Activated naive CD8-positive, alpha-beta T cell treated with anti-CD3 and anti-CD28 coated beads for 36 hours (primary cell): ENCODE measurements at regions not wholly inside any gene's neighbourhood (a gene's known extent, or its start where the extent isn't known, plus 50 kb on each side); places are given as distances from the start of the nearest gene placed in this dataset.
"Not testable (repeated sequence)": the region's sequence is repeated elsewhere in the genome, so short reads cannot be mapped to it uniquely, and the experiment has no call there.

Source experiments
- DNase-seq: peaks from one replicate; pipeline ENCODE4 v3.0.0; 2021
- H3K27ac Mint-ChIP-seq: one replicate; pipeline ENCODE4 v1.8.0; 2022; ENCODE audit warnings: mild to moderate bottlenecking, moderate library complexity, mixed read lengths
- H3K27me3 Mint-ChIP-seq: one replicate; pipeline ENCODE4 v1.8.0; 2022; ENCODE audit warnings: mild to moderate bottlenecking, mixed read lengths
- H3K36me3 Mint-ChIP-seq: one replicate; pipeline ENCODE4 v1.8.0; 2021; ENCODE audit warnings: mild to moderate bottlenecking, mixed read lengths
- H3K4me1 Mint-ChIP-seq: one replicate; pipeline ENCODE4 v1.8.0; 2021; ENCODE audit warnings: mixed read lengths
- H3K4me3 Mint-ChIP-seq: one replicate; pipeline ENCODE4 v1.8.0; 2022; ENCODE audit warnings: mild to moderate bottlenecking, moderate library complexity, mixed read lengths
- H3K9me3 Mint-ChIP-seq: one replicate; pipeline ENCODE4 v1.8.0; 2022; ENCODE audit warnings: mixed read lengths

DNA sequence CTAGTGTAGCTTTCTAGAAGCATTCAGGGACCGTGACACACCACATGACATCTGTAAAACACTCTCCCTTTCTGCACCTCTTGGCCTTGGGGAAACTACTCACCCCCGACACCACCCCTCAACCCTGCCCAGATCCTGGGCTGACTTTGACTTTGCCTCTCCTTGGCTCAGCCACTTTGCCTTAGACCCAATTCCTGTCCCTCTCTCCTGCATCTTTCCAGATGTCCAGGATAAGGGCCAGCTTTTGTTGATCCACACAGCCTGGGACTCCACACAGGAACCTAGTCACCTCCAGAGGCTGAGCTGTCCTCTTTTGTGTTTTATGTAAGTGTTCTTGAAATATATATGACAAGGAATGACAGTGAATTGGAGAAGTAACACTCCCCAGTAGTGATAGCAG lies 153.7 kb upstream of the PLXNC1 start:
- H3K9me3 Mint-ChIP-seq: peaks cover 5% of the 10 kb centered on the region
- no peaks in the 10 kb centered on the region for H3K27me3 Mint-ChIP-seq
- no peaks in the 10 kb centered on the region for H3K36me3 Mint-ChIP-seq
- no peak for DNase-seq
- no peak overlapping the region for H3K4me3 Mint-ChIP-seq
- no peak overlapping the region for H3K27ac Mint-ChIP-seq
- H3K4me1 Mint-ChIP-seq: no peaks in the 10 kb centered on the region

DNA sequence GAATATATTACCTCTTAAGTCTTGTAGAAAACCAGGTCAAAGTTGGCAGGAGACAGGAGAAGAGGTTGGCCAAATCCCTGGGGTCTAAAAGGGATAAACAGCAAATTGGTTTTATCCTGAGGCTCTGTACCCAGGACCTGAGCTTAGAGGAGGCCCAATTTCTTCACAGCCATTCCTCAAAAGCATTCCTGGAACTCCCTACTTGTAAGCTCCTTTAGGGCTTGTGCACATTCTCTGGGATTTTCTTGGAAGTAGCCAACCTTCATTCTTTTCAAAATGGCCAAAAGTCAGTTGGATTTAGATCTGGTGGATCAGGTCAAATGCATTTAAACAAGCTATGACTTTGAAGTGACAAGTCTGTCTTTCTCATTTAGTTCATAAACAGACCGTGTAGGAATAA lies 152.1 kb upstream of the PLXNC1 start:
- Mint-ChIP-seq H3K36me3 (no peaks in the 10 kb centered on the region), H3K4me3 (no peak overlapping the region), H3K9me3 (peaks cover 5% of the 10 kb centered on the region), H3K4me1 (no peaks in the 10 kb centered on the region), H3K27ac (no peak overlapping the region), H3K27me3 (no peaks in the 10 kb centered on the region)
- DNase-seq: no peak

- Mint-ChIP-seq H3K36me3 (peaks cover 5% of the 10 kb centered on the region), H3K27ac (no peak overlapping the region), H3K27me3 (no peaks in the 10 kb centered on the region), H3K9me3 (peaks cover 23% of the 10 kb centered on the region), H3K4me3 (no peak overlapping the region), H3K4me1 (no peaks in the 10 kb centered on the region)
- no peak for DNase-seq
Observed at GRCh38 chr12:94001691-94002090, 146.7 kb upstream of the PLXNC1 start.

GRCh38 chr12:94002925-94003324 lies 145.5 kb upstream of the PLXNC1 start:
- not testable (repeated sequence) for H3K36me3 Mint-ChIP-seq, H3K27ac Mint-ChIP-seq, H3K27me3 Mint-ChIP-seq, H3K4me3 Mint-ChIP-seq, H3K4me1 Mint-ChIP-seq, DNase-seq
- peaks cover 23% of the 10 kb centered on the region for H3K9me3 Mint-ChIP-seq

DNA sequence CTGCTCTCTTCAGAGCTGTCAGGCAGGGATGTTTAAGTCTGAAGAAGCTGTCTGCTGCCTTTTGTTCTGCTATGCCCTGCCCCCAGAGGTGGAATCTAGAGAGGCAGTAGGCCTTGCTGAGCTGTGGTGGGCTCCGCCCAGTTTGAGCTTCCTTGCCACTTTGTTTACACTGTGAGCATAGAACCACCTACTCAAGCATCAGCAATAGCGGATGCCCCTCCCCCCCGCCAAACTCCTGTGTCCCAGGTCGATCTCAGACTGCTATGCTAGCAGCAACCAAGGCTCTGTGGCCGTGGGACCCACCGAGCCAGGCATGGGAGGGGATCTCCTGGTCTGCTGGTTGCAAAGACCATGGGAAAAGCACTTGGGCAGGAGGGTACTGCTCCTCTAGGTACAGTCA lies 140.5 kb upstream of the PLXNC1 start:
- not testable (repeated sequence) for H3K4me3 Mint-ChIP-seq, H3K27ac Mint-ChIP-seq, H3K36me3 Mint-ChIP-seq, DNase-seq, H3K4me1 Mint-ChIP-seq, H3K27me3 Mint-ChIP-seq
- peaks cover 15% of the 10 kb centered on the region for H3K9me3 Mint-ChIP-seq

GRCh38 chr12:94010307-94010706 lies 138.1 kb upstream of the PLXNC1 start:
- H3K4me1 Mint-ChIP-seq: peaks cover 12% of the 10 kb centered on the region
- H3K36me3 Mint-ChIP-seq: peaks cover 8% of the 10 kb centered on the region
- no peak for DNase-seq
- peaks cover 4% of the 10 kb centered on the region for H3K9me3 Mint-ChIP-seq
- no peaks in the 10 kb centered on the region for H3K27me3 Mint-ChIP-seq
- no peak overlapping the region for H3K4me3 Mint-ChIP-seq
- H3K27ac Mint-ChIP-seq: no peak overlapping the region

DNA sequence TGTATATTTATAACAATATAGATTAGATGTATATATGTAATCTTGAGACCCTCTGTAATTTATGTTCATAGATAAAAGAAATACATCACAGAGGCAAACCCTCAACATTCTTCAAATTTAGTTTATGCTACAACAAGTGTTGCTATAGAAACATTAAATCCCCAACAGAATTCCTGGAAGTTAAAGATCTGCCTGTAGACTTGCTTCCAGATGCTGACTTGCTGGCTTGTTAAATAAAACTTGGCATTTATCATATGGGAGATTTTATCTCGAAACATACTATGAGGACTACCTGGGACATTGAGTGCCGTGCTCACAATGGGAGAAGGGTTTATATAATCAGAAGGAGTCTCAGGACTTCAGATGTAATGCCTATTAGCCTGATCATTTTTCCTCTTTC lies 136.3 kb upstream of the PLXNC1 start:
- DNase-seq: no peak
- Mint-ChIP-seq H3K9me3 (peaks cover 14% of the 10 kb centered on the region), H3K27ac (no peak overlapping the region), H3K4me3 (no peak overlapping the region), H3K4me1 (peaks cover 12% of the 10 kb centered on the region), H3K36me3 (peaks cover 15% of the 10 kb centered on the region), H3K27me3 (no peaks in the 10 kb centered on the region)

GRCh38 chr12:94012590-94012989 lies 135.8 kb upstream of the PLXNC1 start:
- Mint-ChIP-seq H3K9me3 (peaks cover 19% of the 10 kb centered on the region), H3K4me1 (peaks cover 9% of the 10 kb centered on the region), H3K36me3 (peaks cover 17% of the 10 kb centered on the region), H3K27ac (no peak overlapping the region), H3K4me3 (no peak overlapping the region), H3K27me3 (no peaks in the 10 kb centered on the region)
- DNase-seq: no peak

GRCh38 chr12:94017247-94017646 lies 131.1 kb upstream of the PLXNC1 start:
- H3K4me3 Mint-ChIP-seq, DNase-seq, H3K4me1 Mint-ChIP-seq, H3K27ac Mint-ChIP-seq, H3K27me3 Mint-ChIP-seq: not testable (repeated sequence)
- H3K9me3 Mint-ChIP-seq: peaks cover 38% of the 10 kb centered on the region
- H3K36me3 Mint-ChIP-seq: peaks cover 24% of the 10 kb centered on the region

DNA sequence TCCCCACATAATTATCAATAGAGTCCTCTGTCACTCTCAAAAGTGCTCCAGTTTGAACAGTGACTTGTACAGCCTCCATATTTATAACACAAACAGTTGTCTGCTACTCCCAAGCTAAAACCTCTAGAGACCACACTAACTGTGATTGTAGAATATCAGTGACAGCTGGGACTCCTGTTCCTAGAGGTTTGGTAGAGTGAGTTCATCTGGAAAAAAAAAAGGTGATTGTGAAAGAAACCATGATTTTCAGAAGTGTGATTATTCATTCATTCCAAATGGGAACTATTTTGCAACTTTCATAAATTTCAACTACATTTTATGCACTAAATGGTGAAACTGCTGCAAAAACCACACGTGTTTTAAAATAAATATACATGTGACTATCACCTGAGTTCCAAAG lies 128.0 kb upstream of the PLXNC1 start:
- Mint-ChIP-seq H3K27ac (no peak overlapping the region), H3K4me3 (no peak overlapping the region), H3K4me1 (no peaks in the 10 kb centered on the region), H3K36me3 (peaks cover 21% of the 10 kb centered on the region), H3K9me3 (peaks cover 53% of the 10 kb centered on the region), H3K27me3 (no peaks in the 10 kb centered on the region)
- DNase-seq: no peak

DNA sequence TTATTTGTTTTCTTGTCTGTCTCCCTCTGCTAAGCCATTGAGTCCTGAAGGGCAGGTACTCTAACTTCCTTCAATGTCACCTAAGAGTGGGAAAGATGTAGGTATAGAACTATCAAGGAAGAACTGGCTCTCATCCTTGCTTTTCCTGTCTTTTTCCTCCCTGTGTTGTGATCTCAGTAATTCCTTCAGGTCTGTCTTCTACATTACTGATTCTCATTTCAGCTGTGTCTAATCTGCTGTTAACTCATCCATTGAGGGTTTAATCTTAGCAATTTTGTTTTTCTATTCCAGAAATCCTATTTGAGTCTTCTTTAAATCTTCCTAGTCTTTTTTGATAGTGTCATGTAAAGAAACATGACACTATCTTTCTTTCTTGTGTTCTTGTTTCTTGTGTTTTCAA lies 124.5 kb upstream of the PLXNC1 start:
- DNase-seq: no peak
- Mint-ChIP-seq H3K27me3 (no peaks in the 10 kb centered on the region), H3K4me1 (no peaks in the 10 kb centered on the region), H3K4me3 (no peak overlapping the region), H3K36me3 (peaks cover 7% of the 10 kb centered on the region), H3K27ac (no peak overlapping the region), H3K9me3 (peaks cover 27% of the 10 kb centered on the region)

GRCh38 chr12:94025068-94025467 lies 123.3 kb upstream of the PLXNC1 start:
- Mint-ChIP-seq H3K27me3 (no peaks in the 10 kb centered on the region), H3K9me3 (peaks cover 23% of the 10 kb centered on the region), H3K27ac (no peak overlapping the region), H3K36me3 (peaks cover 7% of the 10 kb centered on the region), H3K4me1 (no peaks in the 10 kb centered on the region), H3K4me3 (no peak overlapping the region)
- DNase-seq: no peak

GRCh38 chr12:94025756-94026155 lies 122.6 kb upstream of the PLXNC1 start:
- peaks cover 23% of the 10 kb centered on the region for H3K9me3 Mint-ChIP-seq

DNA sequence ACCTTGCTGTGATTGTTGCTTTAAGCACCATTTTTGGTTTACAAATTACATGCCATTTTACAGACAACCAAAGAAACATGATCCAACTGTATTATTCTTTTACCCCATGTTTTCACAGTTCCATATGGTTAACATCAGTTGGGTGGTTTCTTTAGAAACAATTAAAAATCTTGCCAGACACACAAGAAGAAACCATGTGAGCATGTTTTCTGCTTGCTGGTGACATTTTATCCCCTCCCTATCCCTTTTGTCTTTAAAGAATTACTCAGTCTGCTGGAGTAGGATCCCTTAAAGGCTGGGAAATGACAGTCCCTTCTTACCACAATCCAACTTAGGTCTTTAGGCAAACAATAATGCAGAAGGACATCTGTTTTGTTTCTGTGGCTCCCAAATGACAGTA lies 121.8 kb upstream of the PLXNC1 start:
- Mint-ChIP-seq H3K4me1 (peaks cover 13% of the 10 kb centered on the region), H3K36me3 (peaks cover 6% of the 10 kb centered on the region)

More at GRCh38 chr12:94025756-94026155, 122.6 kb upstream of the PLXNC1 start:
- Mint-ChIP-seq H3K27ac (no peak overlapping the region), H3K4me3 (no peak overlapping the region), H3K36me3 (peaks cover 7% of the 10 kb centered on the region), H3K4me1 (peaks cover 6% of the 10 kb centered on the region), H3K27me3 (no peaks in the 10 kb centered on the region)
- no peak for DNase-seq

GRCh38 chr12:94027561-94027960 lies 120.8 kb upstream of the PLXNC1 start:
- Mint-ChIP-seq H3K4me1 (peaks cover 20% of the 10 kb centered on the region), H3K27me3 (no peaks in the 10 kb centered on the region), H3K27ac (no peak overlapping the region), H3K4me3 (no peak overlapping the region), H3K36me3 (peaks cover 3% of the 10 kb centered on the region), H3K9me3 (peaks cover 21% of the 10 kb centered on the region)
- DNase-seq: no peak

More for the DNA sequence above, 121.8 kb upstream of the PLXNC1 start:
- Mint-ChIP-seq H3K27ac (no peak overlapping the region), H3K27me3 (no peaks in the 10 kb centered on the region), H3K9me3 (peaks cover 25% of the 10 kb centered on the region), H3K4me3 (no peak overlapping the region)
- DNase-seq: no peak

DNA sequence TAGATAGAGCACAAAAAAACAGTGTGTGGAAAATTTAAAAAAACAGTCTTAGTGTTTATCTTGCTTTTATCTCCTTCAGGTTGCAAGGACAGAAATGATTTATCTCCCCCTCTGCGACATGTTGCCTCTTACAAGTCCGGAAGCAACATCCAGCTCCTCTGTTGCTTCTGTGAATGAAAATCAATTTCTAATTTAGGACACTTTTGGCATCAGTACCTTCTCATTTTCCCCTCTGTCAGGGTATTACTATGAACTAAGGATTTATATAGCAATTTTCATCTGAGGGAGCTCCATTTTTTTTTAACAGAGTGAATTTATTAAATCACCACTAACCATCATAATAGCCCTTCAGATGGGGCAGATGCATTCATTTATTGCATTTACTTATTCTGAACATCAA lies 116.6 kb upstream of the PLXNC1 start:
- Mint-ChIP-seq H3K27ac (no peak overlapping the region), H3K4me1 (peaks cover 32% of the 10 kb centered on the region), H3K36me3 (peaks cover 7% of the 10 kb centered on the region), H3K9me3 (peaks cover 19% of the 10 kb centered on the region), H3K4me3 (no peak overlapping the region), H3K27me3 (no peaks in the 10 kb centered on the region)
- no peak for DNase-seq

- H3K27me3 Mint-ChIP-seq: no peaks in the 10 kb centered on the region
- no peak overlapping the region for H3K27ac Mint-ChIP-seq
- H3K36me3 Mint-ChIP-seq: peaks cover 7% of the 10 kb centered on the region
- H3K9me3 Mint-ChIP-seq: peaks cover 19% of the 10 kb centered on the region
- no peak overlapping the region for H3K4me3 Mint-ChIP-seq
- peaks cover 32% of the 10 kb centered on the region for H3K4me1 Mint-ChIP-seq
- DNase-seq: no peak
Observed at GRCh38 chr12:94032368-94032767, 116.0 kb upstream of the PLXNC1 start.
